Forelimb muscle (tissue), 1 donor: ENCODE measurements at regions not wholly inside any gene's neighbourhood (a gene's known extent, or its start where the extent isn't known, plus 50 kb on each side); places are given as distances from the start of the nearest gene placed in this dataset.

Experiments used
- DNase-seq: peaks from one replicate; pipeline ENCODE4 v3.0.0-alpha.2; 2013; ENCODE audit warnings: low read depth

- no peak for DNase-seq
Measured at GRCh38 chr15:46848704-46849103, 868.6 kb upstream of the SEMA6D start.

- DNase-seq = no peak
Measured at GRCh38 chr15:46853600-46853999, 863.7 kb upstream of the SEMA6D start.

- no peak for DNase-seq
Measured at GRCh38 chr15:46854564-46854963, 862.7 kb upstream of the SEMA6D start.

GRCh38 chr15:46855388-46855787 is 861.9 kb upstream of the SEMA6D start:
- no peak for DNase-seq

GRCh38 chr15:46856839-46857502 is 860.3 kb upstream of the SEMA6D start:
- no peak for DNase-seq

GRCh38 chr15:46858150-46858549 is 859.2 kb upstream of the SEMA6D start:
- no peak for DNase-seq

GRCh38 chr15:46861796-46862195 is 855.5 kb upstream of the SEMA6D start:
- DNase-seq = no peak

GRCh38 chr15:46865155-46865554 is 852.1 kb upstream of the SEMA6D start:
- no peak for DNase-seq

GRCh38 chr15:46872286-46872980 is 844.9 kb upstream of the SEMA6D start:
- DNase-seq = no peak

GRCh38 chr15:46872981-46873330 is 844.3 kb upstream of the SEMA6D start:
- DNase-seq = no peak

- DNase-seq = no peak
Measured at GRCh38 chr15:46879032-46879770, 838.1 kb upstream of the SEMA6D start.

GRCh38 chr15:46880791-46881190 is 836.5 kb upstream of the SEMA6D start:
- DNase-seq = no peak

GRCh38 chr15:46892621-46893160 is 824.6 kb upstream of the SEMA6D start:
- DNase-seq = no peak

GRCh38 chr15:46894644-46895043 is 822.7 kb upstream of the SEMA6D start:
- DNase-seq = no peak

GRCh38 chr15:46897266-46897665 is 820.0 kb upstream of the SEMA6D start:
- DNase-seq = no peak

GRCh38 chr15:46901001-46901400 is 816.3 kb upstream of the SEMA6D start:
- DNase-seq = no peak

- DNase-seq = no peak
Measured at GRCh38 chr15:46917721-46918252, 799.5 kb upstream of the SEMA6D start.

- no peak for DNase-seq
Measured at GRCh38 chr15:46918462-46919140, 798.7 kb upstream of the SEMA6D start.

GRCh38 chr15:46921891-46922290 is 795.4 kb upstream of the SEMA6D start:
- DNase-seq = no peak

GRCh38 chr15:46930426-46930825 is 786.9 kb upstream of the SEMA6D start:
- DNase-seq = no peak

GRCh38 chr15:46933332-46933731 is 784.0 kb upstream of the SEMA6D start:
- DNase-seq = no peak

GRCh38 chr15:46934851-46935250 is 782.5 kb upstream of the SEMA6D start:
- no peak for DNase-seq
